Stomach (tissue), 8 donors: ENCODE measurements at regions not wholly inside any gene's neighbourhood (a gene's known extent, or its start where the extent isn't known, plus 50 kb on each side); places are given as distances from the start of the nearest gene placed in this dataset.

ENCODE experiments used
- DNase-seq, 2 donors: peaks; one replicate each; pipeline versions ENCODE4 v3.0.0 to v3.0.0-alpha.2; 2013 to 2019
- H3K27ac ChIP-seq, 5 donors: fragments of 200-600 bp in 4 of 5; sonication (generic) in 4 of 5; one replicate each; pipeline ENCODE4 v1.5.1; 2013 to 2019; ENCODE audit warnings: mild to moderate bottlenecking in 1 of 5, moderate library complexity in 1 of 5
- H3K27me3 ChIP-seq, 3 donors: fragments of 200-600 bp; sonication (generic); one replicate each; pipeline ENCODE4 v1.5.1; 2017 to 2019; ENCODE audit warnings: mixed run types in 1 of 3
- H3K36me3 ChIP-seq, 4 donors: fragments of 200-600 bp; sonication (generic); 1 replicate in 3 of 4; 2 replicates in 1 of 4; pipeline ENCODE4 v1.5.1; 2016 to 2019
- H3K4me1 ChIP-seq, 4 donors: fragments of 200-600 bp; sonication (generic); one replicate each; pipeline ENCODE4 v1.5.1; 2016 to 2019
- H3K4me3 ChIP-seq, 4 donors: fragments of 200-600 bp; sonication (generic) in 3 of 4; one replicate each; pipeline ENCODE4 v1.5.1; 2016 to 2019; ENCODE audit warnings: mild to moderate bottlenecking in 1 of 4
- H3K9me3 ChIP-seq, 4 donors: fragments of 200-600 bp; sonication (generic); one replicate each; pipeline ENCODE4 v1.5.1; 2016 to 2019
- CTCF ChIP-seq, 7 experiments: fragments of 450-650 bp in 4 of 7; fragments of 200-600 bp in 3 of 7; sonication (generic) in 3 of 7; IDR thresholded peaks; one replicate each; pipeline ENCODE4 v1.5.1; 2016 to 2019; ENCODE audit warnings: antibody characterized with exemption in 7 of 7, control low read depth in 2 of 7, mild to moderate bottlenecking in 1 of 7
- EP300 ChIP-seq: sonication (generic); formaldehyde crosslinking; IDR thresholded peaks from one replicate; pipeline ENCODE4 v1.6.1; 2017; ENCODE audit warnings: antibody characterized with exemption
- POLR2A ChIP-seq, 4 donors: fragments of 450-650 bp; IDR thresholded peaks; one replicate each; pipeline ENCODE4 v1.6.1; 2016; ENCODE audit warnings: antibody characterized with exemption in 4 of 4, control low read depth in 2 of 4, mild to moderate bottlenecking in 1 of 4, moderate library complexity in 1 of 4
- POLR2AphosphoS5 ChIP-seq, 3 donors: sonication (generic); formaldehyde crosslinking; IDR thresholded peaks; one replicate each; pipeline ENCODE4 v1.6.1; 2016; ENCODE audit warnings: antibody characterized with exemption in 3 of 3
- WGBS, 5 donors: extraction: QIAGEN DNeasy Blood & Tissue Kit in 3 of 5; methylation state at CpG; one replicate each; pipeline versions ENCODE4 v1.1.5 to v1.1.7; 2013 to 2018; 5-methylcytosine and 5-hydroxymethylcytosine counted together
- intact Hi-C: fragments of 100-400 bp; cut with DNase I; formaldehyde crosslinking; loops from one replicate; pipeline ENCODE4 v1.15.1; 2023; ENCODE audit warnings: low total_unique reads
- donor health status: healthy with polysubstance abuse.
- donor health status: Bipolar disorder and iron deficiency.
- donor health status: healthy.

GRCh38 chr1:208809876-208810275 lies 565.7 kb upstream of the PLXNA2 start:
- no peak for DNase-seq
- Histone ChIP-seq H3K27ac (no peak overlapping the region), H3K4me1 (no peaks in the 10 kb centered on the region), H3K4me3 (no peak overlapping the region), H3K36me3 (no peaks in the 10 kb centered on the region), H3K27me3 (no peaks in the 10 kb centered on the region), H3K9me3 (peaks cover 0 to 5% (median 0%) of the 10 kb centered on the region in 4 donors)
- 52 to 67% (median 61%) methylated on average over 3 of the region's 3 CpGs for WGBS, 5 donors
- intact Hi-C loops: no loop called here
- no peak for TF ChIP-seq EP300
- TF ChIP-seq CTCF (IDR thresholded peaks at IDR 0.05): no peak

- TF ChIP-seq POLR2A (IDR thresholded peaks at IDR 0.05) (no peak), EP300 (no peak), POLR2AphosphoS5 (IDR thresholded peaks at IDR 0.05) (no peak), CTCF (IDR thresholded peaks at IDR 0.05) (no peak)
- H3K27ac ChIP-seq: no peak overlapping the region
- no peak for DNase-seq
- no peaks in the 10 kb centered on the region for H3K9me3 ChIP-seq
- no peaks in the 10 kb centered on the region for H3K4me1 ChIP-seq
- no peaks in the 10 kb centered on the region for H3K27me3 ChIP-seq
- no peaks in the 10 kb centered on the region for H3K36me3 ChIP-seq
- H3K4me3 ChIP-seq: no peak overlapping the region
- 75 to 84% (median 80%) methylated on average over 8 of the region's 8 CpGs for WGBS, 5 donors
- intact Hi-C loops: no loop called here
Observed at GRCh38 chr1:208818770-208819445, 574.7 kb upstream of the PLXNA2 start.

- DNase-seq: no peak
- TF ChIP-seq CTCF (IDR thresholded peaks at IDR 0.05) (no peak), POLR2AphosphoS5 (IDR thresholded peaks at IDR 0.05) (no peak), EP300 (no peak), POLR2A (IDR thresholded peaks at IDR 0.05) (no peak)
- Histone ChIP-seq H3K4me1 (no peaks in the 10 kb centered on the region), H3K4me3 (no peak overlapping the region), H3K27ac (no peak overlapping the region), H3K9me3 (no peaks in the 10 kb centered on the region), H3K36me3 (no peaks in the 10 kb centered on the region), H3K27me3 (no peaks in the 10 kb centered on the region)
- 47 to 50% (median 48%) methylated on average over 2 of the region's 2 CpGs for WGBS, 5 donors
- intact Hi-C loops: no loop called here
Observed at GRCh38 chr1:208820580-208821212, 576.5 kb upstream of the PLXNA2 start.

GRCh38 chr1:208821939-208822338 lies 577.8 kb upstream of the PLXNA2 start:
- H3K4me3 ChIP-seq: no peak overlapping the region
- WGBS, 5 donors: 91 to 95% (median 93%) methylated on average over 7 of the region's 7 CpGs
- no peaks in the 10 kb centered on the region for H3K9me3 ChIP-seq
- no peaks in the 10 kb centered on the region for H3K27me3 ChIP-seq
- no peaks in the 10 kb centered on the region for H3K4me1 ChIP-seq
- intact Hi-C loops: no loop called here
- DNase-seq: no peak
- no peaks in the 10 kb centered on the region for H3K36me3 ChIP-seq
- no peak overlapping the region for H3K27ac ChIP-seq
- TF ChIP-seq EP300: no peak
- no peak for TF ChIP-seq POLR2A (IDR thresholded peaks at IDR 0.05)
- no peak for TF ChIP-seq POLR2AphosphoS5 (IDR thresholded peaks at IDR 0.05)
- no peak for TF ChIP-seq CTCF (IDR thresholded peaks at IDR 0.05)
